ENCODE measurements at regions not wholly inside any gene's neighbourhood (a gene's known extent, or its start where the extent isn't known, plus 50 kb on each side); places are given as distances from the start of the nearest gene placed in this dataset.

- DNase-seq = no peak
These were observed 105.4 kb upstream of the MED13L start for GRCh38 chr12:116382686-116383530.

- DNase-seq = no peak
These were observed 106.7 kb upstream of the MED13L start for GRCh38 chr12:116384175-116384574.

GRCh38 chr12:116384691-116385485 lies 107.4 kb upstream of the MED13L start:
- DNase-seq = no peak

- DNase-seq = no peak
These were observed 108.2 kb upstream of the MED13L start for GRCh38 chr12:116385486-116386217.

- DNase-seq = no peak
These were observed 111.8 kb upstream of the MED13L start for GRCh38 chr12:116389326-116389725.

GRCh38 chr12:116389990-116390389 lies 112.5 kb upstream of the MED13L start:
- no peak for DNase-seq

GRCh38 chr12:116390401-116391335 lies 113.2 kb upstream of the MED13L start:
- no peak for DNase-seq

- DNase-seq = no peak
These were observed 114.0 kb upstream of the MED13L start for GRCh38 chr12:116391501-116391900.

- DNase-seq = no peak
These were observed 114.6 kb upstream of the MED13L start for GRCh38 chr12:116392061-116392460.

- DNase-seq = no peak
These were observed 115.8 kb upstream of the MED13L start for GRCh38 chr12:116393255-116393654.

- no peak for DNase-seq
These were observed 116.6 kb upstream of the MED13L start for GRCh38 chr12:116393859-116394650.

GRCh38 chr12:116395396-116395795 lies 117.9 kb upstream of the MED13L start:
- no peak for DNase-seq

- no peak for DNase-seq
These were observed 119.7 kb upstream of the MED13L start for GRCh38 chr12:116397148-116397547.

GRCh38 chr12:116398193-116398592 lies 120.7 kb upstream of the MED13L start:
- no peak for DNase-seq

- DNase-seq = no peak
These were observed 121.6 kb upstream of the MED13L start for GRCh38 chr12:116399055-116399454.

GRCh38 chr12:116400636-116401372 lies 123.3 kb upstream of the MED13L start:
- DNase-seq = no peak

- no peak for DNase-seq
These were observed 124.1 kb upstream of the MED13L start for GRCh38 chr12:116401565-116401964.

GRCh38 chr12:116402163-116402939 lies 124.9 kb upstream of the MED13L start:
- no peak for DNase-seq

- DNase-seq = no peak
These were observed 126.1 kb upstream of the MED13L start for GRCh38 chr12:116403546-116403945.

- no peak for DNase-seq
These were observed 126.8 kb upstream of the MED13L start for GRCh38 chr12:116404247-116404646.

Measured in activated CD8-positive, alpha-beta memory T cell treated with anti-CD3 and anti-CD28 coated beads, Interleukin-2, amount 50 U/mL, for 4 hours (primary cell).